ENCODE measurements at regions not wholly inside any gene's neighbourhood (a gene's known extent, or its start where the extent isn't known, plus 50 kb on each side); places are given as distances from the start of the nearest gene placed in this dataset.

- Histone ChIP-seq H3K4me3 (no peak overlapping the region), H3K36me3 (no peaks in the 10 kb centered on the region), H3K4me1 (peaks cover 0 to 57% (median 17%) of the 10 kb centered on the region in 9 donors), H3K27me3 (peaks cover 0 to 7% (median 0%) of the 10 kb centered on the region in 7 donors), H3K9me3 (no peaks in the 10 kb centered on the region), H3K27ac (peak overlapping the region in 1 of 10 donors; percentile 76)
- intact Hi-C loops (cut with DNase I): loop anchor here in 2 of 10 donors (5.0 to 10.0 kb wide), 2 partner anchors 45 to 1188 kb away; no protein-coding TSS in a partner anchor
- WGBS, 2 donors: 91 to 97% methylated on average over 13 of the region's 13 CpGs
- ATAC-seq (no peak), DNase-seq (no peak)
- no peak for TF ChIP-seq CTCF (IDR thresholded peaks at IDR 0.05)
Measured at GRCh38 chr10:7479861-7480598, 69.2 kb upstream of the SFMBT2 start.

GRCh38 chr10:7478727-7479457 lies 68.1 kb upstream of the SFMBT2 start:
- WGBS, 2 donors: 87 to 91% methylated on average over 4 of the region's 4 CpGs
- ATAC-seq: no peak
- Histone ChIP-seq H3K4me1 (peaks cover 0 to 50% (median 12%) of the 10 kb centered on the region in 9 donors), H3K27me3 (peaks cover 0 to 7% (median 0%) of the 10 kb centered on the region in 7 donors), H3K9me3 (no peaks in the 10 kb centered on the region), H3K27ac (peak overlapping the region in 1 of 10 donors; percentile 32), H3K4me3 (no peak overlapping the region), H3K36me3 (no peaks in the 10 kb centered on the region)
- TF ChIP-seq CTCF (IDR thresholded peaks at IDR 0.05): no peak
- intact Hi-C loops (cut with DNase I): loop anchor here in 1 of 10 donors (5.0 kb wide), 1 partner anchor 1187 kb away; no protein-coding TSS in a partner anchor
- no peak for DNase-seq

GRCh38 chr10:7477538-7478334 lies 66.9 kb upstream of the SFMBT2 start:
- 95% methylated on average over 10 of the region's 10 CpGs for WGBS, 2 donors
- no peak for TF ChIP-seq CTCF (IDR thresholded peaks at IDR 0.05)
- Histone ChIP-seq H3K4me1 (peaks cover 0 to 43% (median 12%) of the 10 kb centered on the region in 9 donors), H3K27me3 (peaks cover 0 to 5% (median 0%) of the 10 kb centered on the region in 7 donors), H3K27ac (no peak overlapping the region), H3K4me3 (no peak overlapping the region), H3K36me3 (no peaks in the 10 kb centered on the region), H3K9me3 (no peaks in the 10 kb centered on the region)
- no peak for ATAC-seq
- no peak for DNase-seq
- intact Hi-C loops (cut with DNase I): loop anchor here in 1 of 10 donors (5.0 kb wide), 1 partner anchor 1185 kb away; no protein-coding TSS in a partner anchor

- TF ChIP-seq CTCF (IDR thresholded peaks at IDR 0.05): no peak
- Histone ChIP-seq H3K4me1 (peaks cover 0 to 42% (median 15%) of the 10 kb centered on the region in 9 donors), H3K4me3 (peak overlapping the region in 1 of 10 donors; percentile 11), H3K27me3 (peaks cover 0 to 5% (median 0%) of the 10 kb centered on the region in 7 donors), H3K9me3 (no peaks in the 10 kb centered on the region), H3K27ac (no peak overlapping the region), H3K36me3 (no peaks in the 10 kb centered on the region)
- WGBS, 2 donors: 27 to 33% methylated on average over 5 of the region's 5 CpGs
- ATAC-seq (peak in 6 of 8 donors; percentile 39 to 79 (median 60)), DNase-seq (no peak)
- intact Hi-C loops (cut with DNase I): loop anchor here in 1 of 10 donors (5.0 kb wide), 1 partner anchor 1184 kb away; no protein-coding TSS in a partner anchor
Measured at GRCh38 chr10:7475939-7476338, 65.1 kb upstream of the SFMBT2 start.

Data from heart right ventricle (tissue), 16 donors.